Progenitor cell of endocrine pancreas (in vitro differentiated cells): ENCODE measurements at regions not wholly inside any gene's neighbourhood (a gene's known extent, or its start where the extent isn't known, plus 50 kb on each side); places are given as distances from the start of the nearest gene placed in this dataset.

Source experiments
- DNase-seq: peaks from one replicate; pipeline ENCODE4 v3.0.0; 2021; ENCODE audit warnings: low spot score; ENCODE audit not compliant: unreplicated experiment
- H3K27ac Mint-ChIP-seq: 2 replicates; pipeline ENCODE4 v1.8.0; 2021; ENCODE audit warnings: mild to moderate bottlenecking, moderate library complexity, mixed read lengths
- H3K27me3 Mint-ChIP-seq: 2 replicates; pipeline ENCODE4 v1.8.0; 2021; ENCODE audit warnings: mixed read lengths
- H3K36me3 Mint-ChIP-seq: 2 replicates; pipeline ENCODE4 v1.8.0; 2022; ENCODE audit warnings: mixed read lengths; ENCODE audit not compliant: insufficient read depth
- H3K4me1 Mint-ChIP-seq: 2 replicates; pipeline ENCODE4 v1.8.0; 2021; ENCODE audit warnings: low read depth, mixed read lengths
- H3K4me3 Mint-ChIP-seq: 2 replicates; pipeline ENCODE4 v1.8.0; 2021; ENCODE audit warnings: low read depth, mild to moderate bottlenecking, moderate library complexity, mixed read lengths
- H3K9me3 Mint-ChIP-seq: 2 replicates; pipeline ENCODE4 v1.8.0; 2021; ENCODE audit warnings: low read depth, mixed read lengths
- TF ChIP-seq, protein P1 (sequence below): fragments of 200-600 bp; sonication (generic); IDR thresholded peaks from one replicate; pipeline ENCODE4 v1.5.0; 2021; ENCODE audit warnings: antibody characterized with exemption, mild to moderate bottlenecking; ENCODE audit not compliant: unreplicated experiment

DNA sequence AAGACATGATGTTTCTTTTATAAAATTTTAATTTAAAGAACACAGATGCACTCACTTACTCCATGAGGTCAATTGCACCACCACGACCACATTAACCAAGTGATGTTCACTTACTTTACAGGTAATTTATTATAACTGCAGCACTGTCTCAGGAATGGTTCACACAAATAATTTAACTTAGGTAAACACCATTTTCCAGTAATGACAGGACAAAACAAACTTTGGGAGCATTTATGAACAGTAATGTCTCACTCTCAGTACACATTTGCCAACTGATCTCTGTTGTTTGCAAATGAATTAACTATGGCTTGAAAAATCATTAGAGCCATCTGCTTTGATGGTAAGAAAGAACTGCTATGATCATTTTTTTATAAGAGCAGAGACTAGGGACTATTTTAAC is 150.4 kb downstream of the ETV1 start:
- H3K27me3 Mint-ChIP-seq: no peaks in the 10 kb centered on the region
- no peak overlapping the region for H3K4me3 Mint-ChIP-seq
- H3K36me3 Mint-ChIP-seq: no peaks in the 10 kb centered on the region
- no peaks in the 10 kb centered on the region for H3K9me3 Mint-ChIP-seq
- H3K27ac Mint-ChIP-seq: no peak overlapping the region
- TF ChIP-seq, protein P1, sequence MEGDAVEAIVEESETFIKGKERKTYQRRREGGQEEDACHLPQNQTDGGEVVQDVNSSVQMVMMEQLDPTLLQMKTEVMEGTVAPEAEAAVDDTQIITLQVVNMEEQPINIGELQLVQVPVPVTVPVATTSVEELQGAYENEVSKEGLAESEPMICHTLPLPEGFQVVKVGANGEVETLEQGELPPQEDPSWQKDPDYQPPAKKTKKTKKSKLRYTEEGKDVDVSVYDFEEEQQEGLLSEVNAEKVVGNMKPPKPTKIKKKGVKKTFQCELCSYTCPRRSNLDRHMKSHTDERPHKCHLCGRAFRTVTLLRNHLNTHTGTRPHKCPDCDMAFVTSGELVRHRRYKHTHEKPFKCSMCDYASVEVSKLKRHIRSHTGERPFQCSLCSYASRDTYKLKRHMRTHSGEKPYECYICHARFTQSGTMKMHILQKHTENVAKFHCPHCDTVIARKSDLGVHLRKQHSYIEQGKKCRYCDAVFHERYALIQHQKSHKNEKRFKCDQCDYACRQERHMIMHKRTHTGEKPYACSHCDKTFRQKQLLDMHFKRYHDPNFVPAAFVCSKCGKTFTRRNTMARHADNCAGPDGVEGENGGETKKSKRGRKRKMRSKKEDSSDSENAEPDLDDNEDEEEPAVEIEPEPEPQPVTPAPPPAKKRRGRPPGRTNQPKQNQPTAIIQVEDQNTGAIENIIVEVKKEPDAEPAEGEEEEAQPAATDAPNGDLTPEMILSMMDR: no peak
- no peak for DNase-seq
- peaks cover 9% of the 10 kb centered on the region for H3K4me1 Mint-ChIP-seq
